Uterus (tissue), 2 donors: ENCODE measurements at regions not wholly inside any gene's neighbourhood (a gene's known extent, or its start where the extent isn't known, plus 50 kb on each side); places are given as distances from the start of the nearest gene placed in this dataset.

Experiments
- POLR2A ChIP-seq, 2 donors: fragments of 450-650 bp; IDR thresholded peaks; one replicate each; pipeline ENCODE4 v1.6.1; 2016; ENCODE audit warnings: antibody characterized with exemption in 2 of 2, mild to moderate bottlenecking in 1 of 2, moderate library complexity in 1 of 2
- TF ChIP-seq, protein P1 (sequence below), 4 experiments: fragments of 200-600 bp in 2 of 4; fragments of 450-650 bp in 2 of 4; sonication (generic) in 2 of 4; IDR thresholded peaks; one replicate each; pipeline ENCODE4 v1.5.1; 2016 to 2019; ENCODE audit warnings: antibody characterized with exemption in 4 of 4, mild to moderate bottlenecking in 2 of 4, moderate library complexity in 1 of 4

DNA sequence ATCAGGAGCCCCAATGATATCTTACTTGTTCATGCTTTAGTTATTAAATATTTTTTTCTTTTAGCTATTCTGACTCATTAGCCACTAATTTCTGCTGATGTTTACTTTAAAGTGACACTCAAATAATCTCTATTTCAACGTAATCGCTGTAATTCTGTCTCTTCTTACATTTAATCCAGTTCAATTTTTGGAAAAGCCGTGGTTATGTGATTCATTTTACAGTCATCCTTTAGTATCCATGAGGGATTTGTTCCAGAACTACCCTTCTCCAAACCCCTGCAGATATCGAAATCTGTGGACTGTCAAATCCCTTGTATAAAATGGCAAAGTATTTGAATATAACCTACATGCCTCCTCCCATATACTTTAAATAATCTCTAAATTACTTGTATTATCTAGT is 1103.4 kb downstream of the LRFN5 start:
- TF ChIP-seq, protein P1, sequence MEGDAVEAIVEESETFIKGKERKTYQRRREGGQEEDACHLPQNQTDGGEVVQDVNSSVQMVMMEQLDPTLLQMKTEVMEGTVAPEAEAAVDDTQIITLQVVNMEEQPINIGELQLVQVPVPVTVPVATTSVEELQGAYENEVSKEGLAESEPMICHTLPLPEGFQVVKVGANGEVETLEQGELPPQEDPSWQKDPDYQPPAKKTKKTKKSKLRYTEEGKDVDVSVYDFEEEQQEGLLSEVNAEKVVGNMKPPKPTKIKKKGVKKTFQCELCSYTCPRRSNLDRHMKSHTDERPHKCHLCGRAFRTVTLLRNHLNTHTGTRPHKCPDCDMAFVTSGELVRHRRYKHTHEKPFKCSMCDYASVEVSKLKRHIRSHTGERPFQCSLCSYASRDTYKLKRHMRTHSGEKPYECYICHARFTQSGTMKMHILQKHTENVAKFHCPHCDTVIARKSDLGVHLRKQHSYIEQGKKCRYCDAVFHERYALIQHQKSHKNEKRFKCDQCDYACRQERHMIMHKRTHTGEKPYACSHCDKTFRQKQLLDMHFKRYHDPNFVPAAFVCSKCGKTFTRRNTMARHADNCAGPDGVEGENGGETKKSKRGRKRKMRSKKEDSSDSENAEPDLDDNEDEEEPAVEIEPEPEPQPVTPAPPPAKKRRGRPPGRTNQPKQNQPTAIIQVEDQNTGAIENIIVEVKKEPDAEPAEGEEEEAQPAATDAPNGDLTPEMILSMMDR (IDR thresholded peaks at IDR 0.05) = no peak
- TF ChIP-seq POLR2A (IDR thresholded peaks at IDR 0.05) = no peak
